GM12891 (cell line): ENCODE measurements at regions not wholly inside any gene's neighbourhood (a gene's known extent, or its start where the extent isn't known, plus 50 kb on each side); places are given as distances from the start of the nearest gene placed in this dataset.

Source experiments
- POLR2A ChIP-seq: IDR thresholded peaks from 2 replicates; pipeline ENCODE4 v1.6.1; 2011; ENCODE audit warnings: low read depth, low read length, control low read depth
- POLR2AphosphoS5 ChIP-seq: IDR thresholded peaks from 2 replicates; pipeline ENCODE4 v1.6.1; 2011; ENCODE audit warnings: low read depth, low read length, control low read depth

DNA sequence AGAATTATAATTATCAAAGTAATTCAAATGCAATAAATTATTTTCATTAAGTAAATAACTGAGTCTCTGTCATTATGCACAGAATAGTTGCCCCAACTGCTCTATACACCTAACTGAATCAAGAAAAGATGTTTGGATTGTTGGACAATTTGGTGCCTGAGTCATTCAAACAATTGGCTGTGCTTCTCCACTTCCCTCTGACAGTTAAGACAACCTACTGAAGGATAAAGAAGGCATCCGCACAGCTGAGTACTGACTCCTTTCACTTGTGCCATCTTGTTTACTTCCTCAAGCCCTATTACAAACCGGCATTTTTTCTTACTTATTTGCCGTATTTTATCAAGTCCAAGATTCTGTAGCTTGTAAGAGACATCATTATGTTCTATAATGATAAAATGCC is 110.6 kb upstream of the C1QTNF7 start:
- TF ChIP-seq POLR2AphosphoS5 (no peak), POLR2A (no peak)
